GM23338 (cell line): ENCODE measurements at regions not wholly inside any gene's neighbourhood (a gene's known extent, or its start where the extent isn't known, plus 50 kb on each side); places are given as distances from the start of the nearest gene placed in this dataset.

ENCODE experiments used
- ATAC-seq: fragments of 200-7000 bp; cut with Tn5 transposase; 3 replicates; pipeline ENCODE4 v1.9.1; 2020
- DNase-seq: peaks from one replicate; pipeline ENCODE4 v3.0.0-alpha.2; 2015; ENCODE audit warnings: low spot score
- H2AFZ ChIP-seq: fragments of 200-600 bp; sonication (generic); 2 replicates; pipeline ENCODE4 v1.8.0; 2016; ENCODE audit warnings: antibody characterized with exemption, mild to moderate bottlenecking, moderate library complexity
- H3F3A ChIP-seq: fragments of 200-600 bp; sonication (generic); replicated peaks from 2 replicates; pipeline ENCODE4 v1.8.0; 2017; ENCODE audit warnings: antibody characterized with exemption, mixed run types, low read depth
- H3K27ac ChIP-seq: fragments of 200-600 bp; sonication (generic); 2 replicates; pipeline ENCODE4 v1.6.1; 2016; ENCODE audit warnings: low read depth
- H3K27me3 ChIP-seq: fragments of 200-600 bp; sonication (generic); 2 replicates; pipeline ENCODE4 v1.8.0; 2016; ENCODE audit warnings: mild to moderate bottlenecking, mixed run types, moderate library complexity; ENCODE audit not compliant: insufficient read depth
- H3K36me3 ChIP-seq: fragments of 200-600 bp; sonication (generic); 2 replicates; pipeline ENCODE4 v1.8.0; 2016; ENCODE audit warnings: mild to moderate bottlenecking; ENCODE audit not compliant: insufficient read depth
- H3K4me1 ChIP-seq: fragments of 200-600 bp; sonication (generic); 2 replicates; pipeline ENCODE4 v1.8.0; 2016; ENCODE audit warnings: mild to moderate bottlenecking, moderate library complexity; ENCODE audit not compliant: insufficient read depth
- H3K4me2 ChIP-seq: fragments of 200-600 bp; sonication (generic); 2 replicates; pipeline ENCODE4 v1.7.1; 2017; ENCODE audit warnings: mixed run types
- H3K4me3 ChIP-seq: fragments of 200-600 bp; sonication (generic); 2 replicates; pipeline ENCODE4 v1.6.1; 2016; ENCODE audit warnings: mixed run types
- H3K79me2 ChIP-seq: fragments of 200-600 bp; sonication (generic); replicated peaks from 2 replicates; pipeline ENCODE4 v1.8.0; 2017; ENCODE audit warnings: mild to moderate bottlenecking; ENCODE audit not compliant: insufficient read depth
- H3K9me2 ChIP-seq: fragments of 200-600 bp; sonication (generic); 2 replicates; pipeline ENCODE4 v1.8.0; 2017; ENCODE audit not compliant: insufficient read depth
- H4K20me1 ChIP-seq: fragments of 200-600 bp; sonication (generic); replicated peaks from 2 replicates; pipeline ENCODE4 v1.8.0; 2017; ENCODE audit warnings: mild to moderate bottlenecking; ENCODE audit not compliant: insufficient read depth
- H3K27ac Mint-ChIP-seq: 2 replicates; pipeline ENCODE4 v1.8.0; 2020; ENCODE audit warnings: inconsistent platforms, mild to moderate bottlenecking, moderate library complexity, mixed read lengths
- H3K27me3 Mint-ChIP-seq: 3 replicates; pipeline ENCODE4 v1.8.0; 2022; ENCODE audit warnings: low read depth, mild to moderate bottlenecking, moderate library complexity, mixed read lengths, inconsistent platforms; ENCODE audit not compliant: insufficient read depth, poor library complexity
- H3K36me3 Mint-ChIP-seq: 3 replicates; pipeline ENCODE4 v1.8.0; 2021; ENCODE audit warnings: low read depth, mild to moderate bottlenecking, inconsistent platforms, moderate library complexity, mixed read lengths
- H3K4me1 Mint-ChIP-seq: 3 replicates; pipeline ENCODE4 v1.8.0; 2020; ENCODE audit warnings: mild to moderate bottlenecking, inconsistent platforms, mixed read lengths
- H3K4me3 Mint-ChIP-seq: 3 replicates; pipeline ENCODE4 v1.8.0; 2021; ENCODE audit warnings: moderate library complexity, mild to moderate bottlenecking, inconsistent platforms, mixed read lengths
- H3K9me3 Mint-ChIP-seq: 3 replicates; pipeline ENCODE4 v1.8.0; 2020; ENCODE audit warnings: moderate library complexity, mild to moderate bottlenecking, inconsistent platforms, mixed read lengths
- CREB1 ChIP-seq: fragments of 250-450 bp; sonication (Bioruptor Pico); IDR thresholded peaks from 2 replicates; pipeline ENCODE4 v1.5.0; 2020; ENCODE audit warnings: low read depth, mild to moderate bottlenecking, moderate library complexity
- EZH2 ChIP-seq: fragments of 200-600 bp; sonication (generic); IDR thresholded peaks from one replicate; pipeline ENCODE4 v1.8.0; 2017; ENCODE audit warnings: antibody characterized with exemption, mild to moderate bottlenecking, low read depth; ENCODE audit not compliant: unreplicated experiment
- STAT1 ChIP-seq: IDR thresholded peaks from one replicate; pipeline ENCODE4 v1.6.1; 2016; ENCODE audit warnings: antibody characterized with exemption; ENCODE audit not compliant: unreplicated experiment
- TF ChIP-seq, protein P1 (sequence below): fragments of 250-450 bp; sonication (Bioruptor Pico); IDR thresholded peaks from 2 replicates; pipeline ENCODE4 v1.5.0; 2020; ENCODE audit warnings: mild to moderate bottlenecking, moderate library complexity
- TF ChIP-seq, protein P2 (sequence below): IDR thresholded peaks from one replicate; pipeline ENCODE4 v1.6.1; 2018; ENCODE audit warnings: antibody characterized with exemption; ENCODE audit not compliant: unreplicated experiment

DNA sequence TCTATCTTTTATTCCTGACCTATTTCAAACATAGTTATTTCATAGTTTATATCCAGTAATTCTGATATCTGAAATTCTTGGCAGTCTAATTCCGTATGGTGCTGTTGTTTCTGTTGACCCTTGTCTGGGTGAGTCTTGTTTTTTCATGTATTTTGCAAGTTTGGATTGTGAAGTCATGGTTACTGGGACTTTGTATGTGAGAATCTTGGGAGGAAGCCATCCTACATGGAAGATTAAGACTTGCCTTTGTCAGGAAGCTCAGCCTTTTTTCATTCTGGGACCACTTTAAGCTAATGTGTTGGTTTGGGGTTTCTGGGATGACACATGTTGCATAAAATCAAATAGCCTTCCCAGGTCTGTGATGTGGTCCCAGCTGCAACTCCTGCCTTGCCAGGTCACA is 191.6 kb upstream of the E2F7 start:
- H3F3A ChIP-seq: no peaks in the 10 kb centered on the region
- no peaks in the 10 kb centered on the region for H4K20me1 ChIP-seq
- H3K9me2 ChIP-seq: 0 out of 2 replicates have a peak, but pooled peaks cover 2% of the 10 kb centered on the region
- no peaks in the 10 kb centered on the region for H3K4me1 Mint-ChIP-seq
- H3K4me3 Mint-ChIP-seq: no peak overlapping the region
- H3K79me2 ChIP-seq: no peaks in the 10 kb centered on the region
- H2AFZ ChIP-seq: peak overlapping the region; percentile 72
- no peak for ATAC-seq
- no peak overlapping the region for H3K27ac Mint-ChIP-seq
- no peaks in the 10 kb centered on the region for H3K36me3 ChIP-seq
- no peak overlapping the region for H3K4me2 ChIP-seq
- H3K4me3 ChIP-seq: no peak overlapping the region
- no peaks in the 10 kb centered on the region for H3K36me3 Mint-ChIP-seq
- no peak overlapping the region for H3K27ac ChIP-seq
- no peaks in the 10 kb centered on the region for H3K27me3 Mint-ChIP-seq
- TF ChIP-seq, protein P1, sequence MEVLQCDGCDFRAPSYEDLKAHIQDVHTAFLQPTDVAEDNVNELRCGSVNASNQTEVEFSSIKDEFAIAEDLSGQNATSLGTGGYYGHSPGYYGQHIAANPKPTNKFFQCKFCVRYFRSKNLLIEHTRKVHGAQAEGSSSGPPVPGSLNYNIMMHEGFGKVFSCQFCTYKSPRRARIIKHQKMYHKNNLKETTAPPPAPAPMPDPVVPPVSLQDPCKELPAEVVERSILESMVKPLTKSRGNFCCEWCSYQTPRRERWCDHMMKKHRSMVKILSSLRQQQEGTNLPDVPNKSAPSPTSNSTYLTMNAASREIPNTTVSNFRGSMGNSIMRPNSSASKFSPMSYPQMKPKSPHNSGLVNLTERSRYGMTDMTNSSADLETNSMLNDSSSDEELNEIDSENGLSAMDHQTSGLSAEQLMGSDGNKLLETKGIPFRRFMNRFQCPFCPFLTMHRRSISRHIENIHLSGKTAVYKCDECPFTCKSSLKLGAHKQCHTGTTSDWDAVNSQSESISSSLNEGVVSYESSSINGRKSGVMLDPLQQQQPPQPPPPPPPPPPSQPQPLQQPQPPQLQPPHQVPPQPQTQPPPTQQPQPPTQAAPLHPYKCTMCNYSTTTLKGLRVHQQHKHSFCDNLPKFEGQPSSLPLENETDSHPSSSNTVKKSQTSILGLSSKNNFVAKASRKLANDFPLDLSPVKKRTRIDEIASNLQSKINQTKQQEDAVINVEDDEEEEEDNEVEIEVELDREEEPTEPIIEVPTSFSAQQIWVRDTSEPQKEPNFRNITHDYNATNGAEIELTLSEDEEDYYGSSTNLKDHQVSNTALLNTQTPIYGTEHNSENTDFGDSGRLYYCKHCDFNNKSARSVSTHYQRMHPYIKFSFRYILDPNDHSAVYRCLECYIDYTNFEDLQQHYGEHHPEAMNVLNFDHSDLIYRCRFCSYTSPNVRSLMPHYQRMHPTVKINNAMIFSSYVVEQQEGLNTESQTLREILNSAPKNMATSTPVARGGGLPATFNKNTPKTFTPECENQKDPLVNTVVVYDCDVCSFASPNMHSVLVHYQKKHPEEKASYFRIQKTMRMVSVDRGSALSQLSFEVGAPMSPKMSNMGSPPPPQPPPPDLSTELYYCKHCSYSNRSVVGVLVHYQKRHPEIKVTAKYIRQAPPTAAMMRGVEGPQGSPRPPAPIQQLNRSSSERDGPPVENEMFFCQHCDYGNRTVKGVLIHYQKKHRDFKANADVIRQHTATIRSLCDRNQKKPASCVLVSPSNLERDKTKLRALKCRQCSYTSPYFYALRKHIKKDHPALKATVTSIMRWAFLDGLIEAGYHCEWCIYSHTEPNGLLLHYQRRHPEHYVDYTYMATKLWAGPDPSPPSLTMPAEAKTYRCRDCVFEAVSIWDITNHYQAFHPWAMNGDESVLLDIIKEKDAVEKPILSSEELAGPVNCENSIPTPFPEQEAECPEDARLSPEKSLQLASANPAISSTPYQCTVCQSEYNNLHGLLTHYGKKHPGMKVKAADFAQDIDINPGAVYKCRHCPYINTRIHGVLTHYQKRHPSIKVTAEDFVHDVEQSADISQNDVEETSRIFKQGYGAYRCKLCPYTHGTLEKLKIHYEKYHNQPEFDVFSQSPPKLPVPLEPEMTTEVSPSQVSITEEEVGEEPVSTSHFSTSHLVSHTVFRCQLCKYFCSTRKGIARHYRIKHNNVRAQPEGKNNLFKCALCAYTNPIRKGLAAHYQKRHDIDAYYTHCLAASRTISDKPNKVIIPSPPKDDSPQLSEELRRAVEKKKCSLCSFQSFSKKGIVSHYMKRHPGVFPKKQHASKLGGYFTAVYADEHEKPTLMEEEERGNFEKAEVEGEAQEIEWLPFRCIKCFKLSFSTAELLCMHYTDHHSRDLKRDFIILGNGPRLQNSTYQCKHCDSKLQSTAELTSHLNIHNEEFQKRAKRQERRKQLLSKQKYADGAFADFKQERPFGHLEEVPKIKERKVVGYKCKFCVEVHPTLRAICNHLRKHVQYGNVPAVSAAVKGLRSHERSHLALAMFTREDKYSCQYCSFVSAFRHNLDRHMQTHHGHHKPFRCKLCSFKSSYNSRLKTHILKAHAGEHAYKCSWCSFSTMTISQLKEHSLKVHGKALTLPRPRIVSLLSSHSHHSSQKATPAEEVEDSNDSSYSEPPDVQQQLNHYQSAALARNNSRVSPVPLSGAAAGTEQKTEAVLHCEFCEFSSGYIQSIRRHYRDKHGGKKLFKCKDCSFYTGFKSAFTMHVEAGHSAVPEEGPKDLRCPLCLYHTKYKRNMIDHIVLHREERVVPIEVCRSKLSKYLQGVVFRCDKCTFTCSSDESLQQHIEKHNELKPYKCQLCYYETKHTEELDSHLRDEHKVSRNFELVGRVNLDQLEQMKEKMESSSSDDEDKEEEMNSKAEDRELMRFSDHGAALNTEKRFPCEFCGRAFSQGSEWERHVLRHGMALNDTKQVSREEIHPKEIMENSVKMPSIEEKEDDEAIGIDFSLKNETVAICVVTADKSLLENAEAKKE (CRISPR knock-in tag): no peak
- TF ChIP-seq STAT1: no peak
- TF ChIP-seq CREB1 (CRISPR knock-in tag): no peak
- TF ChIP-seq, protein P2, sequence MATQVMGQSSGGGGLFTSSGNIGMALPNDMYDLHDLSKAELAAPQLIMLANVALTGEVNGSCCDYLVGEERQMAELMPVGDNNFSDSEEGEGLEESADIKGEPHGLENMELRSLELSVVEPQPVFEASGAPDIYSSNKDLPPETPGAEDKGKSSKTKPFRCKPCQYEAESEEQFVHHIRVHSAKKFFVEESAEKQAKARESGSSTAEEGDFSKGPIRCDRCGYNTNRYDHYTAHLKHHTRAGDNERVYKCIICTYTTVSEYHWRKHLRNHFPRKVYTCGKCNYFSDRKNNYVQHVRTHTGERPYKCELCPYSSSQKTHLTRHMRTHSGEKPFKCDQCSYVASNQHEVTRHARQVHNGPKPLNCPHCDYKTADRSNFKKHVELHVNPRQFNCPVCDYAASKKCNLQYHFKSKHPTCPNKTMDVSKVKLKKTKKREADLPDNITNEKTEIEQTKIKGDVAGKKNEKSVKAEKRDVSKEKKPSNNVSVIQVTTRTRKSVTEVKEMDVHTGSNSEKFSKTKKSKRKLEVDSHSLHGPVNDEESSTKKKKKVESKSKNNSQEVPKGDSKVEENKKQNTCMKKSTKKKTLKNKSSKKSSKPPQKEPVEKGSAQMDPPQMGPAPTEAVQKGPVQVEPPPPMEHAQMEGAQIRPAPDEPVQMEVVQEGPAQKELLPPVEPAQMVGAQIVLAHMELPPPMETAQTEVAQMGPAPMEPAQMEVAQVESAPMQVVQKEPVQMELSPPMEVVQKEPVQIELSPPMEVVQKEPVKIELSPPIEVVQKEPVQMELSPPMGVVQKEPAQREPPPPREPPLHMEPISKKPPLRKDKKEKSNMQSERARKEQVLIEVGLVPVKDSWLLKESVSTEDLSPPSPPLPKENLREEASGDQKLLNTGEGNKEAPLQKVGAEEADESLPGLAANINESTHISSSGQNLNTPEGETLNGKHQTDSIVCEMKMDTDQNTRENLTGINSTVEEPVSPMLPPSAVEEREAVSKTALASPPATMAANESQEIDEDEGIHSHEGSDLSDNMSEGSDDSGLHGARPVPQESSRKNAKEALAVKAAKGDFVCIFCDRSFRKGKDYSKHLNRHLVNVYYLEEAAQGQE: no peak
- no peak for TF ChIP-seq EZH2
- no peaks in the 10 kb centered on the region for H3K4me1 ChIP-seq
- H3K27me3 ChIP-seq: no peaks in the 10 kb centered on the region
- peaks cover 6% of the 10 kb centered on the region; the same call in 1 of the 3 replicates for H3K9me3 Mint-ChIP-seq
- DNase-seq: no peak
